ENCODE measurements at regions not wholly inside any gene's neighbourhood (a gene's known extent, or its start where the extent isn't known, plus 50 kb on each side); places are given as distances from the start of the nearest gene placed in this dataset.

DNA sequence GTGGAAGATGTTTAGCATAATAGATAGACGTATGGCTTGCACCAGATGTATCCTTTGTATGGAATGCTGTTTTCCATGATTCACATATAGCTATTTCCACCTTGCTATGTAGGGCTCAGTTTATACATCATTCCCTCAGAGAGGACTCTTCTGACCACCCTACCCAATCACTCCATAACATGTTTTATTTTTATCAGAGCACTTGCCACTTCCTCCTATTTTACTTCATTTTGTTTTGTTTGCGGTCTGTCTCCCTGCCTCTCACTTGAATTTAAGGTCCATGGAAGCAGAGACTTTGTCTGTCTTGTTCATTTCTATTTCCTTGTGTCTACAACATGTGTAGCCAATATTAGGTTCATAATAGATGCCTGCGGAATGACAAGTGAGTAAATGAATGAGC lies 266.9 kb upstream of the CITED2 start:
- no peaks in the 10 kb centered on the region for H3K27me3 ChIP-seq (ENCODE audit: control insufficient read depth in 2 of 2, insufficient read depth in 1 of 2, low read length in 1 of 2)
- peaks cover 0 to 2% of the 10 kb centered on the region in 2 donors for H3K4me1 ChIP-seq (ENCODE audit: control insufficient read depth in 2 of 2, insufficient read depth in 2 of 2, low read length in 2 of 2)
- H3K36me3 ChIP-seq (ENCODE audit: control insufficient read depth in 2 of 2, insufficient read depth in 2 of 2, low read length in 1 of 2): no peaks in the 10 kb centered on the region
- DNase-seq (ENCODE audit: low read depth in 6 of 9, low spot score in 9 of 9): no peak
- H3K9me3 ChIP-seq (ENCODE audit: control insufficient read depth in 2 of 2, insufficient read depth in 1 of 2, low read length in 1 of 2): peaks cover 0 to 3% of the 10 kb centered on the region in 2 donors
- H3K27ac ChIP-seq (ENCODE audit: low read depth in 1 of 2, low read length in 1 of 2): no peak overlapping the region
- no peak overlapping the region for H3K4me3 ChIP-seq (ENCODE audit: low read length in 2 of 2)
- 32% methylated on average over 3 of the region's 3 CpGs for WGBS

DNA sequence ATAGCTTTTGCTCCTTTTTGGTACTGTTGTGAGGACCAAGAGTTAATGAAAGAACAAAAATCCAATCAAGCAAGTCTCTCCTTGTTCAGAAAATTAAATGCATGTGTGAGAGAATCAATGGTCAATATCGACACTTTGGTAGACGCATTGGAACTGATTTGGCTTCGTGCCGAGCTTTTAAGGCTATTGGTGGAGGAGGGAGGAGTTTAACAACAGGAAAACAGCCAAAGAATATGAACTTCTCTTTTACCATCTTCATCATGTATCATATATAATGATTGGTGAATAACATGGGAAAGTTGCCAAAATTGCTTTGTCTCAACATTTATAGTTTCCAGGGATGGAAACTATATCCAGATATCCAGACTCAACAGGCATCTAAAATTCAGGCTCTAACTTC lies 266.5 kb upstream of the CITED2 start:
- H3K27me3 ChIP-seq (ENCODE audit: control insufficient read depth in 2 of 2, insufficient read depth in 1 of 2, low read length in 1 of 2): no peaks in the 10 kb centered on the region
- no peak for DNase-seq (ENCODE audit: low read depth in 6 of 9, low spot score in 9 of 9)
- peaks cover 1 to 4% of the 10 kb centered on the region in 2 donors for H3K9me3 ChIP-seq (ENCODE audit: control insufficient read depth in 2 of 2, insufficient read depth in 1 of 2, low read length in 1 of 2)
- WGBS: 41% methylated on average over 4 of the region's 4 CpGs
- no peak overlapping the region for H3K27ac ChIP-seq (ENCODE audit: low read depth in 1 of 2, low read length in 1 of 2)
- no peaks in the 10 kb centered on the region for H3K36me3 ChIP-seq (ENCODE audit: control insufficient read depth in 2 of 2, insufficient read depth in 2 of 2, low read length in 1 of 2)
- H3K4me1 ChIP-seq (ENCODE audit: control insufficient read depth in 2 of 2, insufficient read depth in 2 of 2, low read length in 2 of 2): peaks cover 0 to 2% of the 10 kb centered on the region in 2 donors
- H3K4me3 ChIP-seq (ENCODE audit: low read length in 2 of 2): no peak overlapping the region

DNA sequence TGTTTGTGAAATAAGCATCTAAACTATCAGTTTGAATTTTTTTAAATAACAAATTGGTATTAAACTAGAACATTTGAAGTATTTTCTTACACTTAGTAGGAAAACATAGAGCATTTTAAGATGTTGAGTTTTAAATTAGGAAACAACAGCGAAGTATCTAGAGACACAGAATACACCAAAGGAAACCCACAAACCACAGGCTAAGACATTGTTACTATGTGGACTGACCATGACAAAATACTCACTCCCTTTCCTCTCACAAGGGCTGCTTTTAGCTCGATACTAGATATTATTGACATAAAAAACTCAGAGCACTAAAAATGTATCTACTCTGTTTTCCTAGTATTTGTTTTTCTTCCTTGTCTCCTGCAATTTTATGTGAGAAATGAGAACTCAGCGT lies 266.0 kb upstream of the CITED2 start:
- Histone ChIP-seq H3K27me3 (ENCODE audit: control insufficient read depth in 2 of 2, insufficient read depth in 1 of 2, low read length in 1 of 2) (no peaks in the 10 kb centered on the region), H3K4me1 (ENCODE audit: control insufficient read depth in 2 of 2, insufficient read depth in 2 of 2, low read length in 2 of 2) (no peaks in the 10 kb centered on the region), H3K27ac (ENCODE audit: low read depth in 1 of 2, low read length in 1 of 2) (no peak overlapping the region), H3K9me3 (ENCODE audit: control insufficient read depth in 2 of 2, insufficient read depth in 1 of 2, low read length in 1 of 2) (peaks cover 1 to 8% of the 10 kb centered on the region in 2 donors), H3K4me3 (ENCODE audit: low read length in 2 of 2) (no peak overlapping the region), H3K36me3 (ENCODE audit: control insufficient read depth in 2 of 2, insufficient read depth in 2 of 2, low read length in 1 of 2) (no peaks in the 10 kb centered on the region)
- WGBS: 18% methylated on average over 3 of the region's 3 CpGs
- DNase-seq (ENCODE audit: low read depth in 6 of 9, low spot score in 9 of 9): no peak

DNA sequence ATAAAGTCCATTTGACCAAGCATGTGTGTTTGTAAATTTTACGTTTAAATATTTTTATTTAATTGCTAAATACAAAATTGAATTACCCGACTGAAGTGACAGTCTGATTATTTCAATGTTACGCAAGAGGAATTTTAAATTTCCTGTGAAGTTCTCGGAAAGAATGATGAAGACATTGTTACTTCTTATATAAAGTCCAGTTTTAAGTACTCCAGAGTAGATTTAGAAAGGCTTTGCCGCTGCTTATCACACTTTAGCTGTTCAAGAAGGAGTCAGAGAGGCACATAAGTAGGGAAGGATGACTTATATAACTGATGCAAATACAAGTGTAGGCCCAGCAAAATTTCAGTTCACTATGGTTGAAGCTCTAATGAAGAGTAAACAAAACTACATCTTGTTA lies 265.1 kb upstream of the CITED2 start:
- DNase-seq (ENCODE audit: low read depth in 6 of 9, low spot score in 9 of 9): no peak
- Histone ChIP-seq H3K36me3 (ENCODE audit: control insufficient read depth in 2 of 2, insufficient read depth in 2 of 2, low read length in 1 of 2) (no peaks in the 10 kb centered on the region), H3K4me3 (ENCODE audit: low read length in 2 of 2) (no peak overlapping the region), H3K9me3 (ENCODE audit: control insufficient read depth in 2 of 2, insufficient read depth in 1 of 2, low read length in 1 of 2) (peaks cover 1 to 4% of the 10 kb centered on the region in 2 donors), H3K27ac (ENCODE audit: low read depth in 1 of 2, low read length in 1 of 2) (no peak overlapping the region), H3K27me3 (ENCODE audit: control insufficient read depth in 2 of 2, insufficient read depth in 1 of 2, low read length in 1 of 2) (no peaks in the 10 kb centered on the region), H3K4me1 (ENCODE audit: control insufficient read depth in 2 of 2, insufficient read depth in 2 of 2, low read length in 2 of 2) (no peaks in the 10 kb centered on the region)
- 91% methylated on average over 5 of the region's 5 CpGs for WGBS

GRCh38 chr6:139638179-139638941 lies 263.9 kb upstream of the CITED2 start:
- H3K4me3 ChIP-seq (ENCODE audit: low read length in 2 of 2): no peak overlapping the region
- no peak for DNase-seq (ENCODE audit: low read depth in 6 of 9, low spot score in 9 of 9)
- H3K9me3 ChIP-seq (ENCODE audit: control insufficient read depth in 2 of 2, insufficient read depth in 1 of 2, low read length in 1 of 2): peaks cover 1 to 4% of the 10 kb centered on the region in 2 donors
- H3K4me1 ChIP-seq (ENCODE audit: control insufficient read depth in 2 of 2, insufficient read depth in 2 of 2, low read length in 2 of 2): no peaks in the 10 kb centered on the region
- no peak overlapping the region for H3K27ac ChIP-seq (ENCODE audit: low read depth in 1 of 2, low read length in 1 of 2)
- 94% methylated on average over 5 of the region's 5 CpGs for WGBS
- H3K36me3 ChIP-seq (ENCODE audit: control insufficient read depth in 2 of 2, insufficient read depth in 2 of 2, low read length in 1 of 2): no peaks in the 10 kb centered on the region
- no peaks in the 10 kb centered on the region for H3K27me3 ChIP-seq (ENCODE audit: control insufficient read depth in 2 of 2, insufficient read depth in 1 of 2, low read length in 1 of 2)

DNA sequence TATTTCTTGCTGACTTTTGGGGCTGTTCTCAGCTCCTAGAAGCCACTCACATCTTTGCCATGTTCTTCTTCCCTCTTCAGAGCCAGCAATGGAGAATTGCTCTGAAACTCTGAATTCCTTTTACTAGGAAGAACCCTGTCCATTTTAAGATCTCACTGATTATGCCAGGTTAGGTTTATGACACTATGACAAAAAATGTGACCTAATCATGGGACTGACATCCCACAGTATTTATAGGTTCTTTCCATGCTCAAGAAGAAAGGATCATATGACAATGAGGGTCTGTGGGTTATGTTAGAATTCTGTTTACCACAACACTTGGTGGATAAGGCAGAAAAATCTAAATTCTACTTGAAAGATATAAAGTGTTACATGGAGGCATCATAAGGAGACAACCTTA lies 263.3 kb upstream of the CITED2 start:
- H3K4me1 ChIP-seq (ENCODE audit: control insufficient read depth in 2 of 2, insufficient read depth in 2 of 2, low read length in 2 of 2): no peaks in the 10 kb centered on the region
- H3K36me3 ChIP-seq (ENCODE audit: control insufficient read depth in 2 of 2, insufficient read depth in 2 of 2, low read length in 1 of 2): no peaks in the 10 kb centered on the region
- H3K4me3 ChIP-seq (ENCODE audit: low read length in 2 of 2): no peak overlapping the region
- no peaks in the 10 kb centered on the region for H3K27me3 ChIP-seq (ENCODE audit: control insufficient read depth in 2 of 2, insufficient read depth in 1 of 2, low read length in 1 of 2)
- no peak for DNase-seq (ENCODE audit: low read depth in 6 of 9, low spot score in 9 of 9)
- H3K9me3 ChIP-seq (ENCODE audit: control insufficient read depth in 2 of 2, insufficient read depth in 1 of 2, low read length in 1 of 2): peaks cover 1 to 4% of the 10 kb centered on the region in 2 donors
- H3K27ac ChIP-seq (ENCODE audit: low read depth in 1 of 2, low read length in 1 of 2): no peak overlapping the region

- H3K27ac ChIP-seq (ENCODE audit: low read depth in 1 of 2, low read length in 1 of 2): no peak overlapping the region
- no peak overlapping the region for H3K4me3 ChIP-seq (ENCODE audit: low read length in 2 of 2)
- no peak for DNase-seq (ENCODE audit: low read depth in 6 of 9, low spot score in 9 of 9)
- peaks cover 1 to 4% of the 10 kb centered on the region in 2 donors for H3K9me3 ChIP-seq (ENCODE audit: control insufficient read depth in 2 of 2, insufficient read depth in 1 of 2, low read length in 1 of 2)
- WGBS: 86% methylated on average over 1 of the region's 1 CpG
- no peaks in the 10 kb centered on the region for H3K4me1 ChIP-seq (ENCODE audit: control insufficient read depth in 2 of 2, insufficient read depth in 2 of 2, low read length in 2 of 2)
- no peaks in the 10 kb centered on the region for H3K36me3 ChIP-seq (ENCODE audit: control insufficient read depth in 2 of 2, insufficient read depth in 2 of 2, low read length in 1 of 2)
- H3K27me3 ChIP-seq (ENCODE audit: control insufficient read depth in 2 of 2, insufficient read depth in 1 of 2, low read length in 1 of 2): no peaks in the 10 kb centered on the region
Measured at GRCh38 chr6:139636391-139636790, 261.9 kb upstream of the CITED2 start.

DNA sequence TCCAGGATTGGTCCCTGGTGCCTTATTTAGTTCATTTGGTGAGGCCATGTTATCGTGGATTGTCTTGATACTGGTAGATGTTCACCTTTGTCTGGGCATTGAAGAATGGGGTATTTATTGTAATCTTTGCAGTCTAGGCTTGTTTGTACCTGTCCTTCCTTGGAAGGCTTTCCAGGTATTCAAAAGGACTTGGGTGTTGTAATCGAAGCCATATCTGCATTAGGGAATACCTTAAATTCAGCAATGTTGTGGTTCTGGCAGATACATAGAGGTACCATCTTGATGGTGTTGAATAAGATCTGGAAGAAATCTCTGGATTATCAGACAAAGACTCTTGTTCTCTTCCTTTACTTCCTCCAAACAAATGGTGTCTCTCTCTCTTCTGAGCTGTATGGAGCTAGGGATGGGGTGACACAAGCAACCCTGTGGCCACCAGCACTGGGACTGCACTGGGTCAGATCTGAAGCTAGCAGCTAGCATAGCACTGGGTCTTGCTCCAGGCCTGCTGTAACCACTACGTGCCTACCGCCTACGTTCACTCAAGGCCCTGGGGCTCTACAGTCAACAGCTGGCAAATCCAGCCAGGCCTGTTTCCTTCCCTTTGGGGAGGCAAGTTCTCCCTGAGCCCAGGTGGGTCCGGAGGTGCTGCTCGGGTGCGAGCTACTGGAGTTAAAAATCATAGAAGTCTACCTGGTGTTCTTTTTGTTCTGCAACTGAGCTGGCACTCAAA lies 261.1 kb upstream of the CITED2 start:
- Histone ChIP-seq H3K4me1 (ENCODE audit: control insufficient read depth in 2 of 2, insufficient read depth in 2 of 2, low read length in 2 of 2) (no peaks in the 10 kb centered on the region), H3K27me3 (ENCODE audit: control insufficient read depth in 2 of 2, insufficient read depth in 1 of 2, low read length in 1 of 2) (no peaks in the 10 kb centered on the region), H3K36me3 (ENCODE audit: control insufficient read depth in 2 of 2, insufficient read depth in 2 of 2, low read length in 1 of 2) (no peaks in the 10 kb centered on the region), H3K9me3 (ENCODE audit: control insufficient read depth in 2 of 2, insufficient read depth in 1 of 2, low read length in 1 of 2) (peaks cover 1 to 4% of the 10 kb centered on the region in 2 donors), H3K4me3 (ENCODE audit: low read length in 2 of 2) (no peak overlapping the region), H3K27ac (ENCODE audit: low read depth in 1 of 2, low read length in 1 of 2) (no peak overlapping the region)
- DNase-seq (ENCODE audit: low read depth in 6 of 9, low spot score in 9 of 9): no peak
- WGBS: 95% methylated on average over 8 of the region's 8 CpGs

DNA sequence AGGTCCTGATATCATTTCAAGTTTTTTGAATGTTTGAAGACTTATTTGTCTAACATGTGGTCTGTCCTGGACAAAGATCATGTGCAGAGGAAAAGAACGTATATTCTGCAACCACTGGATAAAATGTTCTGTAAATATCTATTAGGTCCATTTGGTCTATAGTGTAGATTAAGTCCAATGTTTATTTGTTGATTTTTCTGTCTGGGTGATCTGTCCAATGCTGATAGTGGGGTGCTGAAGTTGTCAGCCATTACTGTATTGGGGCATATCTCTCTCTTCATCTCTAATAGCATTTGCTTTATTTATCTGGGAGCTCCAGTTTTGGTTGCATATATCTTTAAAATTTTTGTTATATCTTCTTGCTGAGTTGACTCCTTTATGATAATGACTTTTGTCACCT lies 258.4 kb upstream of the CITED2 start:
- H3K9me3 ChIP-seq (ENCODE audit: control insufficient read depth in 2 of 2, insufficient read depth in 1 of 2, low read length in 1 of 2): peaks cover 1 to 4% of the 10 kb centered on the region in 2 donors
- DNase-seq (ENCODE audit: low read depth in 6 of 9, low spot score in 9 of 9): no peak
- H3K27me3 ChIP-seq (ENCODE audit: control insufficient read depth in 2 of 2, insufficient read depth in 1 of 2, low read length in 1 of 2): no peaks in the 10 kb centered on the region
- H3K4me1 ChIP-seq (ENCODE audit: control insufficient read depth in 2 of 2, insufficient read depth in 2 of 2, low read length in 2 of 2): no peaks in the 10 kb centered on the region
- no peak overlapping the region for H3K4me3 ChIP-seq (ENCODE audit: low read length in 2 of 2)
- WGBS: 93% methylated on average over 1 of the region's 1 CpG
- H3K36me3 ChIP-seq (ENCODE audit: control insufficient read depth in 2 of 2, insufficient read depth in 2 of 2, low read length in 1 of 2): no peaks in the 10 kb centered on the region
- no peak overlapping the region for H3K27ac ChIP-seq (ENCODE audit: low read depth in 1 of 2, low read length in 1 of 2)

All from thymus (tissue), 11 donors.